ENCODE measurements at regions not wholly inside any gene's neighbourhood (a gene's known extent, or its start where the extent isn't known, plus 50 kb on each side); places are given as distances from the start of the nearest gene placed in this dataset.

GRCh38 chr12:92503029-92503931 lies 199.5 kb upstream of the PLEKHG7 start:
- DNase-seq (ENCODE audit: low spot score), result no peak

DNA sequence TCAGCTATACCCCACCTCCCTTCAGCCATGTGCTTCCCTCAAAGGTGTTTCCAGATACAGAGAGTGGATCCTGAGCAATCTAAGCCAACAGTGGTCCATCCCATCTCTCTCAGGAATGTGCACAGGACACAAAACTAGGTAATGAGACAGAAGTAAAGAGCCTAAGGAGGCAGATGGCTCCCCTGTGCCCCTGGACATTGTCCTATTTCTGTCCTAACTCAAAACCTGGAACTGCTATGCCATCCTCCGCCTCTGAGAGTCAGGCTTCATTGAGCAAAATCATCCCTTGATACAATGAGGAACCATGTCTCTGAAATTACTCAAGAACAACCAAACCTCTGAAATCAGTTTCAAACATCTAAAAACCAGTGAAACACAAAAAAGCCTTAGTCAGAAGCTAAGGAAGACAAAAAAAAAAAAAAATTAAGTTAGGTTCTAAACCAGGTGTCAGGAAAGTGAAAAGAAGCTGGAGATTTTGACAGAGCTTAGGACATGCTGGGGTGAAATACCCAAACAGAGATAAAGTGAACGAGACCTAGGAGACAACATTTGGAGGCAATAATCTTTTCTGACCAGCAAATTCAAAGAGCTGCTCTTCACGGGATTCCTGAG lies 200.3 kb upstream of the PLEKHG7 start:
- no peak for DNase-seq (ENCODE audit: low spot score)

GRCh38 chr12:92496790-92497189 lies 206.0 kb upstream of the PLEKHG7 start:
- no peak for DNase-seq (ENCODE audit: low spot score)

DNA sequence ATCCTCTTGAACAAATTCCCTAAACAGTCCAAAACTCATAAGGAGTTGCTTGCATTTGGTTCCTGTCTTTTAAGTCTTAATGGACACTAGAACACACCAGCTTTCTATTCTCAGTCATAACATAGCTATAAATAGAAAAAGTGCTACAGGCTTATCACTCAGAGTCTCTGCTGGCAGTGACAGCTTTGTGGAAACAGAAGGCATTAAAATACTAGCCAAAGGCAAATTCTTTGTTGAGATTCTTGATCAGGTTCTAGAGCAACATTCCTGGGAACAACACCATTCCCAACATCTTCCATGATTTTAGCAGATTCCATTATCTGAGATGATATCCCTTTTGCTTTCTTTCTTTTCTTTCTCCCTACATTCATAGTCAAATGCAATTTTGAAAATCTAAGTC lies 207.7 kb upstream of the PLEKHG7 start:
- DNase-seq (ENCODE audit: low spot score), result no peak

GRCh38 chr12:92493816-92494215 lies 209.0 kb upstream of the PLEKHG7 start:
- DNase-seq (ENCODE audit: low spot score), result no peak

DNA sequence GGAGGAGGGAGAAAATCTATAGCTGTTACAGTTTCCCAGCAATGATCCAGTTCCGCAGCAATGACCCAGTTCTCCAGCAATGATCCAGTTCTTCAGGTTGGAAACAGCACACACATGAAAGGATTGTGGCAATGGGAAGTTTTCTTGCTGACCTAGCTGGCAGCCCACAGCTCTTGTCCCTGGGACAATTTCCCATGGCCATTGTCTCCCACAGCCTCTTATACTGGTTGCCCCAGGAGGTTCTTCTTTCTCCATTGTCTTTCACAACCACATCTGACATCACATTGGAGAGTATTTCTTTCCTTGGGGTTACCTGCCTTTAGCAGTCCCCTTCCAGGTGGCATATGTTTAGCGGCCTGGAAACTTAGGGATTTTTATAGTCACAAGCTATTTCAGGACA lies 209.8 kb upstream of the PLEKHG7 start:
- no peak for DNase-seq (ENCODE audit: low spot score)

DNA sequence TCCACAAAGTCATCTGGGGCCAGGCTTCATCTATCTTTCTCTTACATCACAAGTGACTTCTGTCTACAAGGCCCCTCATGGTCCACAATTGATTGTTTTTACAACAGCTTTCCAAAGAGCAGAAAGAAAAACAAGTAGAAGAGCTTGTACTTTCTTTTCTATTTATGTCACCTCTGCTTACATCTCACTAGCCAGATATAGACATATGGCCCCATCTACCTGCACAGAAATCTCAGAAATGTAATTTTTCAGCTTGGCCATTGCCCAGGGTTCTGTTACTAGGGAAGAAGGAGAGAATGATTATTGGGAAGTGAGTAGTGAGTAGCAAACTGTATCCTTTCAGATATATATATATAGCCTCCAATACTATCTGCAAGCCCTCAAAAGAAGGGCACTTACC lies 210.5 kb upstream of the PLEKHG7 start:
- no peak for DNase-seq (ENCODE audit: low spot score)

DNA sequence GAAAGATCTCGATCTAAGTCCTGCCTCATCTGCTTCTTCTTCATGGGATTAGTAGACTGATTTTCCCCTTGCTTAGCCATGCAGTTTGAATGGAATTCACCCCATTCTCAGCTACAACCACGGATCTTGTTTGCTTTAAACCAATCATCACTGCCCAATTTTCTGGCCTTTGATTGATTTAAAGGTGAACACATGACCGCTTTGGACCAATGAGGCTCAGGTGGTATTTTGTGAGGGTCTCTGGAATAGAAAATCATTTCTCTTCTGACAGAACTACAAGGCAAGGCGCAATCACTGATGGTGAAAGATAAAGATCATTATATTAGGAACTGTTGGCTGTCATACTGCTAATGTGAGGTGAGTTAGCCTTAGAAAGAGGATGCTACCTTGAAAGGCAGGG lies 213.0 kb upstream of the PLEKHG7 start:
- DNase-seq (ENCODE audit: low spot score), result no peak

DNA sequence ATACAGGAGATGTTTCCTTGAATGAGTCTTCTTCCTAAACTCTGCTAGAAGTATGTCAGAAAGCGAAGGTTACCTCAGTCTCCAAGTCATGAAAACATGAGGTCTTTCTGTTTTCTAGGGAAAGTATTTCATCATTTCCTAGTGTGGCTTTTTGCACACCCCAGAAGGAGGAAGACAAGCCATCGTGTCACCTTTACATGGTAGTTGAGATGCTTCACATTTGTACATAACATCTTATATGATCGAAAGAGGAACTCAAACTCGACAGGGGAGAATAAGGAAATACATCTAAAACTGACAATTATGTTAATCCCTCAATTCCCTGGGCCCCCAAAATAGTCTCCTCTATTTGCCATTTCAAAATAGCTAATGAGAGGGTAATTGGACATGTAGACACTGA lies 214.1 kb upstream of the PLEKHG7 start:
- no peak for DNase-seq (ENCODE audit: low spot score)

DNA sequence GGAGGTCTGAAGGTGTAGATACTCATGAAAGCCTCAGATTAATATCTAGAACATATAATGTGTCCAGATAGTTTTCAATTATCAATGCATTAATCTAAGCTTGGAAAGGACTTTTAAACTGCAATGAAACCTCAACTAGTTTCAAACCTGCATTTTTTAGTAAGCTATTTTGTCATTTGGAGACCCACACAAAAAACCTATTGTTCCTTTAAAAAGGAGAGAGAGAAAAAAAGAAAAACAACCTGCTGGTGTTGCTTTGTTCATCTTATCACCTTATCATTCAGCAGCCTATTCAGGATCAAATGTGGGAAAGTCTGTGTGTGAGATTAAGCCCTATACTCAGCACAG lies 215.7 kb upstream of the PLEKHG7 start:
- no peak for DNase-seq (ENCODE audit: low spot score)

DNA sequence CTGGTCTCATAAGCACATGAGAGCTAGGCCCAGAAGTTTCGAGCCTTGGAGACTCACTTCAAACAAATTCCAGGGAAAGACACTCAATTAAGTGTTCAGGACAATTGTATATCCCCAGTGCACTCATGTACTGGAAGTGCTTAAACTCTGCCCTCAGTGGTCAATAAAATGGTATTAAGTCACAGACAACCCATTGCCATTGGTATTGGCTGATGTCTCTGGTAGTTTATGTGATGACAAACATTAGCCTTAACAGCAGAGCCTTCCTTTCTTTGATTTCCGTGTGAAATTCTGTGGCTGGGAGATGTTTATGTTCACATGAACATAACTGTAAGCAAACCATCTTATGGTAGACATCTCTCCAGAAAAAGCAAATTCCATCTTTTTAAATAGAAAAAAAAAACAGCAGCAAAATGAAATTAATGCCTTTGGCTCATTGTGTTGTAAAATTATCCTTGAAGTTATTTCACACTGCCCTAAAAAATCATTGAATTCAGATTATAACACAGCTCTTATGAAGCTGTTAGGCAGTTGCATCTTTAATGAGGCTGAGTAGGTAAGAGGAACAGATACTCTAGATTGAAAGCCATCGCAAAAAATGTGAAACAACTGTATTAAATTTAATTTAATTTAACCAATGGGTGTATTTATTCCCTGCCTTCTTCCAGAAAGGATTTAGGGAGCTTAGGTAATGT lies 216.2 kb upstream of the PLEKHG7 start:
- DNase-seq (ENCODE audit: low spot score), result no peak

- no peak for DNase-seq (ENCODE audit: low spot score)
Observed at GRCh38 chr12:92485351-92486348, 217.1 kb upstream of the PLEKHG7 start.

- no peak for DNase-seq (ENCODE audit: low spot score)
Observed at GRCh38 chr12:92482599-92482998, 220.2 kb upstream of the PLEKHG7 start.

DNA sequence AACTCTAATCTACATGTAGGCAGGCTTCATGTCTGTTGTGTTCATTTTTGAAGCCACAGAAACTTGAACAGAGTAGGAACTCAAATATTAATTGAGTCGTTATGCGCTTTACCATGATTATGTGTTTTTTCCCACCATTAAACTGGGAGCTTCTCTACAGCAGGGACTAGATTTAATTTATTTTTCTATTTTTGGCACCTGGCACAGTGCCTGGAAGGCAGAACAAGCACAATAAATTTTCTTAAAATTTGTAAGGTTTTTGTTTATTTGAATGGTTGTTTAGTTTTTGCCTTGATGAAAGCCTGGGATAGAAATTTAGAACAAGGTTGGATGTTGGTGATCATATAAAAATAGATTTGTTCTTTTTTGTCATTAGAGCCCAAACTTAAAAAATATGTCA lies 221.7 kb upstream of the PLEKHG7 start:
- DNase-seq (ENCODE audit: low spot score), result no peak

- no peak for DNase-seq (ENCODE audit: low spot score)
Observed at GRCh38 chr12:92478692-92479091, 224.1 kb upstream of the PLEKHG7 start.

GRCh38 chr12:92476844-92477243 lies 225.9 kb upstream of the PLEKHG7 start:
- DNase-seq (ENCODE audit: low spot score), result no peak

- DNase-seq (ENCODE audit: low spot score), result no peak
Observed at GRCh38 chr12:92473564-92473963, 229.2 kb upstream of the PLEKHG7 start.

DNA sequence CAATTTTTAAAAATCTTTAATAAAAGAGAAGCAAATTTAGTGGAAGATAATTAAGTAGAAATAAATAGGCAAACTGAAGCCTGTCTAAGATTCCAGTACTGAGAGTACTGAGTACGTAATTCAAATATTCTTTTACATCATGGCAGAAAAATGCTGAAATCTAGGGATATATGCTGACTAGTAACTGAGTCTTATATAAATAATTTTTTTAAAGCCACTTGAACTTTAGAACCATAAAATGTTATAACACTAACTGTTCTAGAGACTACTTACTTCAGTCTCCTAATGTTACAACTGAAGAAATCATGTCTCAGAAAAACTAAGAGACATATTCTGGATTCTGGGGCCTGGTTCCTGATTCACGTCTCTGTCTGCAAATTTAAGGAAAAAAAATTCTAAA lies 230.6 kb upstream of the PLEKHG7 start:
- no peak for DNase-seq (ENCODE audit: low spot score)

DNA sequence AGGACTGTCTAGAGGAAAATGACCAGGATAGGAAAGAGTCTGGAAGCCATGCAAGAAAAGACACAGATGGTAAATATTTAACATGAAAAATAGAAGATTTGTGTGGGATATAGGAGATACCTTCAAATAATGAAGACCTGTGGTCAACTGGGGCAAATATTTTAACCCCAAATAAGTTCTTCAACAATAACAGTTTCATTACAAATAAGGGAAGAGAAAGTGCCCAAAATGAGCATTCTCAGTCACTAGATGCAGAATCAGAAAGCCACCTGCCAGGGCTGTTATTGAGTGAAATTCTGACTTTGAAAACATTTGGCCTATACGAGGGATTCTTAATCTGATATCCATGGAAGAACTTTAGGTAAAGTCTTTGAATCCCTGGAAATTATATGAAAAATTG lies 231.2 kb upstream of the PLEKHG7 start:
- no peak for DNase-seq (ENCODE audit: low spot score)

DNA sequence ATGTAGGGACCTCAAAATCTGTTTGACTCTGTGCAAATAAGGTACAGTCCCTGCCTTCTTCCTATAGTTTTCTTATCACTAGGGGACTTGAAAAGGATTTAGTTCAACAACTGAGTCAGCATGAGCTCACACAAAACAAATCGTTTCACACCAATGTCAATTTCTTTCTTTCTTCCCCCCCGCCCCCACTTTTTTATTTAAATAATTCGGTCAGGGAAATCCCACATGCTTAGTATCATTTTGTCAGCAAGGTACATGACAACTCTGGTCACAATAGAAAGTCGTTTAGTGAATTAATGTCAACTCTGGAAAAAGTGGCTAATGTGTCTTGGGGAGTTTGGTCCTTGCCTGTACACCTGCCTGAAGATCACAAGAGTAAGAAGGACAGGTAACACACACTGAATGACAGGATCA lies 232.2 kb upstream of the PLEKHG7 start:
- DNase-seq (ENCODE audit: low spot score), result no peak

- no peak for DNase-seq (ENCODE audit: low spot score)
Observed at GRCh38 chr12:92469837-92470236, 233.0 kb upstream of the PLEKHG7 start.

Measured in mesenteric fat pad (tissue), 1 donor.